Panc1 (cell line): ENCODE measurements at regions not wholly inside any gene's neighbourhood (a gene's known extent, or its start where the extent isn't known, plus 50 kb on each side); places are given as distances from the start of the nearest gene placed in this dataset.

Experiments used
- ATAC-seq: fragments of 200-7000 bp; cut with Tn5 transposase; 2 replicates; pipeline ENCODE4 v1.9.1; 2020; ENCODE audit warnings: mild to moderate bottlenecking, moderate library complexity
- BruUV-seq: library from RNA; stranded (reverse); fragments of 400-500 nt; replicated peaks from 2 replicates; lab custom pipeline; 2021; lab: Mats Ljungman, UMichigan
- CTCF ChIA-PET: fragments of 300-600 bp; sonication (Branson Sonifier 250); formaldehyde crosslinking; loops from one replicate; lab custom pipeline; 2022; ENCODE audit warnings: antibody characterized with exemption; lab: Charles Lee
- POLR2A ChIA-PET: fragments of 300-600 bp; sonication (Branson Sonifier 250); formaldehyde crosslinking; loops from one replicate; lab custom pipeline; 2022; ENCODE audit warnings: antibody characterized with exemption; lab: Charles Lee
- DNase-seq: peaks from one replicate; pipeline ENCODE4 v3.0.0-alpha.2; 2010; ENCODE audit warnings: low read depth, low spot score
- H3K27ac ChIP-seq: 2 replicates; pipeline ENCODE4 v1.5.1; 2011; ENCODE audit warnings: mild to moderate bottlenecking, low read length, inconsistent platforms
- H3K27me3 ChIP-seq: fragments of 200-500 bp; sonication (Bioruptor generic); 2 replicates; pipeline ENCODE4 v1.6.0; 2014; ENCODE audit warnings: low read length, inconsistent platforms; ENCODE audit not compliant: control insufficient read depth, insufficient read depth
- H3K36me3 ChIP-seq: fragments of 200-500 bp; sonication (Bioruptor generic); 2 replicates; pipeline ENCODE4 v1.5.1; 2014; ENCODE audit warnings: inconsistent platforms, mild to moderate bottlenecking, low read length, moderate library complexity; ENCODE audit not compliant: control insufficient read depth, insufficient read depth
- H3K4me1 ChIP-seq: 2 replicates; pipeline ENCODE4 v1.5.1; 2011; ENCODE audit warnings: inconsistent platforms, mild to moderate bottlenecking, low read length, moderate library complexity; ENCODE audit not compliant: control insufficient read depth, insufficient read depth
- H3K4me3 ChIP-seq, 2 experiments: 2 replicates each; pipeline ENCODE4 v1.5.1; 2011 to 2012; ENCODE audit warnings: low read depth in 2 of 2, low read length in 2 of 2, mild to moderate bottlenecking in 2 of 2, inconsistent platforms in 1 of 2, moderate library complexity in 1 of 2
- H3K9me3 ChIP-seq: fragments of 200-500 bp; sonication (Bioruptor generic); 2 replicates; pipeline ENCODE4 v1.5.1; 2014; ENCODE audit warnings: low read depth, mild to moderate bottlenecking, inconsistent platforms, low read length, moderate library complexity; ENCODE audit not compliant: control insufficient read depth, insufficient read depth
- CTCF ChIP-seq: fragments of 450-650 bp; IDR thresholded peaks from 2 replicates; pipeline ENCODE4 v1.5.1; 2017; ENCODE audit warnings: mild to moderate bottlenecking
- POLR2AphosphoS5 ChIP-seq: IDR thresholded peaks from 2 replicates; pipeline ENCODE4 v1.6.1; 2012; ENCODE audit warnings: mild to moderate bottlenecking, low read depth, low read length, moderate library complexity
- SIN3A ChIP-seq: IDR thresholded peaks from 2 replicates; pipeline ENCODE4 v1.6.1; 2012; ENCODE audit warnings: low read depth, mild to moderate bottlenecking, low read length, moderate library complexity, borderline replicate concordance; ENCODE audit not compliant: insufficient read depth
- TCF7L2 ChIP-seq: IDR thresholded peaks from 2 replicates; pipeline ENCODE4 v1.6.1; 2011; ENCODE audit warnings: mild to moderate bottlenecking, low read depth, low read length, inconsistent platforms
- in situ Hi-C: cut with HindIII; loops from 2 replicates; pipeline ENCODE4 v1.10.0; 2016; ENCODE audit warnings: low sequenced_read_pairs, low pct_unique_long_range_greater_than_20kb
- intact Hi-C: fragments of 100-400 bp; cut with micrococcal nuclease; formaldehyde crosslinking; loops from one replicate; pipeline ENCODE4 v1.10.0; 2022; ENCODE audit not compliant: unreplicated experiment
- TF ChIP-seq, protein P1 (sequence below), 2 experiments: IDR thresholded peaks; 2 replicates each; pipeline ENCODE4 v1.6.1; 2011 to 2012; ENCODE audit warnings: low read depth in 2 of 2, control low read depth in 1 of 2, low read length in 1 of 2, mild to moderate bottlenecking in 1 of 2, moderate library complexity in 1 of 2; ENCODE audit not compliant: insufficient read depth in 1 of 2

GRCh38 chr4:126065016-126065415 lies 750.3 kb downstream of the FAT4 start:
- POLR2A ChIA-PET = no interaction called here
- BruUV-seq = no TSS peak
- intact Hi-C loops = no loop called here
- TF ChIP-seq TCF7L2 = no peak
- TF ChIP-seq, protein P1, sequence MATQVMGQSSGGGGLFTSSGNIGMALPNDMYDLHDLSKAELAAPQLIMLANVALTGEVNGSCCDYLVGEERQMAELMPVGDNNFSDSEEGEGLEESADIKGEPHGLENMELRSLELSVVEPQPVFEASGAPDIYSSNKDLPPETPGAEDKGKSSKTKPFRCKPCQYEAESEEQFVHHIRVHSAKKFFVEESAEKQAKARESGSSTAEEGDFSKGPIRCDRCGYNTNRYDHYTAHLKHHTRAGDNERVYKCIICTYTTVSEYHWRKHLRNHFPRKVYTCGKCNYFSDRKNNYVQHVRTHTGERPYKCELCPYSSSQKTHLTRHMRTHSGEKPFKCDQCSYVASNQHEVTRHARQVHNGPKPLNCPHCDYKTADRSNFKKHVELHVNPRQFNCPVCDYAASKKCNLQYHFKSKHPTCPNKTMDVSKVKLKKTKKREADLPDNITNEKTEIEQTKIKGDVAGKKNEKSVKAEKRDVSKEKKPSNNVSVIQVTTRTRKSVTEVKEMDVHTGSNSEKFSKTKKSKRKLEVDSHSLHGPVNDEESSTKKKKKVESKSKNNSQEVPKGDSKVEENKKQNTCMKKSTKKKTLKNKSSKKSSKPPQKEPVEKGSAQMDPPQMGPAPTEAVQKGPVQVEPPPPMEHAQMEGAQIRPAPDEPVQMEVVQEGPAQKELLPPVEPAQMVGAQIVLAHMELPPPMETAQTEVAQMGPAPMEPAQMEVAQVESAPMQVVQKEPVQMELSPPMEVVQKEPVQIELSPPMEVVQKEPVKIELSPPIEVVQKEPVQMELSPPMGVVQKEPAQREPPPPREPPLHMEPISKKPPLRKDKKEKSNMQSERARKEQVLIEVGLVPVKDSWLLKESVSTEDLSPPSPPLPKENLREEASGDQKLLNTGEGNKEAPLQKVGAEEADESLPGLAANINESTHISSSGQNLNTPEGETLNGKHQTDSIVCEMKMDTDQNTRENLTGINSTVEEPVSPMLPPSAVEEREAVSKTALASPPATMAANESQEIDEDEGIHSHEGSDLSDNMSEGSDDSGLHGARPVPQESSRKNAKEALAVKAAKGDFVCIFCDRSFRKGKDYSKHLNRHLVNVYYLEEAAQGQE (IDR thresholded peaks at IDR 0.05; ENCODE audit: insufficient read depth in 1 of 2, low read depth in 2 of 2, low read length in 1 of 2) = no peak
- no peak for DNase-seq
- no peaks in the 10 kb centered on the region for H3K36me3 ChIP-seq
- in situ Hi-C loops = no loop called here
- no peaks in the 10 kb centered on the region for H3K27me3 ChIP-seq
- H3K27ac ChIP-seq = no peak overlapping the region
- no peak for ATAC-seq
- no peaks in the 10 kb centered on the region for H3K4me1 ChIP-seq
- no peaks in the 10 kb centered on the region for H3K9me3 ChIP-seq
- H3K4me3 ChIP-seq = no peak overlapping the region
- CTCF ChIA-PET = no interaction called here

DNA sequence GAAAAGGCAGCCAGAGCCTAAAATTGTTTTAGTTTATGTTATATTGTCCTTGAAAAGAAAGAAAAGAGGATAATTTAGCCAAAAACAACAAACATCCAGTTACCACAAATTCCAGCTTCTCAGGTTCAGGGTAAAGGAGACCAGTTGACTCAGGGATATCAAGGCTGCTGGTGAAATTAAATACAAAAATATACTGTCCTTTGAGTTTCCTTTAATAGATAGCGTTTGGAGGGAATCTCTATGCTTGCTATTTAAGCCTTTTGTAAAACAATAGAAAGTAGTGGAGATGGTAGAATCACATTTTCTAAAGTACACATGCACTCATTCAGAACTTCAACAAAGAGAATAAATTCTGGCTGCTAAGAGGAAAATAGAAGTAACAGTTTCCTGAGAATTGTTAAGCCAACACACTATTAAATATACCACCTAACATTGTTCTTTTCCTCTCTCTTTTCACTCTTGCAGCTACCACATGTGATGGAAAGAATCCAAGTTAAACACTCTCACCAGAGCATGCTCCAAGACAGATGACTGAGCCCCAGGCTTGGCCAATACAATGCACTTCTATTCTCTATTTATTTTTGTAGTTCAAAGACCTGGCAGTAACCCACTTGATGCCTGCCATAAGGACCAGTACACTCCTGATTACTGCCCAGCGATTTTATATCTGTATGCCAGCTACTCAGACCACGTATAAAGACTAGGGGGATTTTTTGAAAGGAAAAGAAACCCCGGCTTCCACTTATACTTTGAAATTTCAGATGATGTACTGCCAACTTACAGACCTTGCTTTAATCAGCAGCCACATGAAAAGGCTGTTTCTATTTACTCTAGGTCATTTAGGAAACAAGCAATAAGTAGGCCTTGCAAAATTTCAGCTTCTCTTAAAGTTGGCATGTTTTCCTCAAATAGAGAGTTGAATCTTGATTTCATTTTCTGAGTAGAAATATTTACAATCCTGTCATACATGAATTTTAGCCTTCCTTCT lies 756.9 kb downstream of the FAT4 start:
- ATAC-seq = no peak
- DNase-seq = no peak
- no TSS peak for BruUV-seq
- CTCF ChIA-PET = no interaction called here
- TF ChIP-seq CTCF (no peak), SIN3A (no peak), POLR2AphosphoS5 (no peak), TCF7L2 (peak; percentile 63)
- TF ChIP-seq, protein P1 (IDR thresholded peaks at IDR 0.05; ENCODE audit: insufficient read depth in 1 of 2, low read depth in 2 of 2, low read length in 1 of 2) = no peak
- POLR2A ChIA-PET = no interaction called here
- Histone ChIP-seq H3K27me3 (no peaks in the 10 kb centered on the region), H3K4me3 (no peak overlapping the region), H3K9me3 (no peaks in the 10 kb centered on the region), H3K27ac (no peak overlapping the region), H3K36me3 (no peaks in the 10 kb centered on the region), H3K4me1 (no peaks in the 10 kb centered on the region)
- in situ Hi-C loops (no loop called here), intact Hi-C loops (no loop called here)
